ENCODE measurements at regions not wholly inside any gene's neighbourhood (a gene's known extent, or its start where the extent isn't known, plus 50 kb on each side); places are given as distances from the start of the nearest gene placed in this dataset.

GRCh38 chr3:87398168-87398801 is 121.9 kb upstream of the POU1F1 start:
- no peak for TF ChIP-seq CTCF (conservative IDR thresholded peaks at IDR 0.05; ENCODE audit: low read length)
- TF ChIP-seq EZH2phosphoT487 (IDR thresholded peaks at IDR 0.05; ENCODE audit: borderline replicate concordance): no peak
